KMS-11 (cell line): ENCODE measurements at regions not wholly inside any gene's neighbourhood (a gene's known extent, or its start where the extent isn't known, plus 50 kb on each side); places are given as distances from the start of the nearest gene placed in this dataset.

Source experiments
- H2AFZ ChIP-seq: fragments of 200-600 bp; sonication (generic); 2 replicates; pipeline ENCODE4 v1.6.1; 2016; ENCODE audit warnings: antibody characterized with exemption, mixed run types, low read depth
- H3K27ac ChIP-seq: fragments of 200-600 bp; sonication (generic); 2 replicates; pipeline ENCODE4 v1.6.1; 2016; ENCODE audit warnings: mild to moderate bottlenecking, mixed run types
- H3K27me3 ChIP-seq: fragments of 200-600 bp; sonication (generic); 2 replicates; pipeline ENCODE4 v1.6.1; 2017; ENCODE audit warnings: mild to moderate bottlenecking, low read depth, mixed run types, moderate library complexity; ENCODE audit not compliant: insufficient read depth
- H3K36me3 ChIP-seq: fragments of 200-600 bp; sonication (generic); 2 replicates; pipeline ENCODE4 v1.6.1; 2017; ENCODE audit warnings: mild to moderate bottlenecking, mixed run types; ENCODE audit not compliant: insufficient read depth
- H3K4me1 ChIP-seq: fragments of 200-600 bp; sonication (generic); 2 replicates; pipeline ENCODE4 v1.6.1; 2016; ENCODE audit warnings: mild to moderate bottlenecking, low read depth, mixed run types; ENCODE audit not compliant: poor library complexity, severe bottlenecking
- H3K4me2 ChIP-seq: fragments of 200-600 bp; sonication (generic); 2 replicates; pipeline ENCODE4 v1.7.0; 2016; ENCODE audit warnings: mild to moderate bottlenecking, mixed run types
- H3K4me3 ChIP-seq: fragments of 200-600 bp; sonication (generic); IDR thresholded peaks from 2 replicates; pipeline ENCODE4 v1.6.1; 2017; ENCODE audit warnings: low read depth, low read length, mixed read lengths; ENCODE audit not compliant: insufficient read depth
- H3K79me2 ChIP-seq: fragments of 200-600 bp; sonication (generic); 2 replicates; pipeline ENCODE4 v1.6.1; 2016; ENCODE audit warnings: low read depth, mixed run types; ENCODE audit not compliant: insufficient read depth
- H3K9ac ChIP-seq: fragments of 200-600 bp; sonication (generic); 2 replicates; pipeline ENCODE4 v1.6.1; 2016; ENCODE audit warnings: mild to moderate bottlenecking, mixed run types
- H4K20me1 ChIP-seq: fragments of 200-600 bp; sonication (generic); 2 replicates; pipeline ENCODE4 v1.6.1; 2016; ENCODE audit warnings: mild to moderate bottlenecking, mixed run types; ENCODE audit not compliant: insufficient read depth
- TF ChIP-seq, protein P1 (sequence below): fragments of 200-600 bp; sonication (generic); conservative IDR thresholded peaks from 2 replicates; pipeline ENCODE4 v1.6.1; 2017; ENCODE audit warnings: low read depth, mild to moderate bottlenecking, antibody characterized with exemption, low read length, moderate library complexity, mixed read lengths

- H3K79me2 ChIP-seq = no peaks in the 10 kb centered on the region
- H3K36me3 ChIP-seq = no peaks in the 10 kb centered on the region
- TF ChIP-seq, protein P1, sequence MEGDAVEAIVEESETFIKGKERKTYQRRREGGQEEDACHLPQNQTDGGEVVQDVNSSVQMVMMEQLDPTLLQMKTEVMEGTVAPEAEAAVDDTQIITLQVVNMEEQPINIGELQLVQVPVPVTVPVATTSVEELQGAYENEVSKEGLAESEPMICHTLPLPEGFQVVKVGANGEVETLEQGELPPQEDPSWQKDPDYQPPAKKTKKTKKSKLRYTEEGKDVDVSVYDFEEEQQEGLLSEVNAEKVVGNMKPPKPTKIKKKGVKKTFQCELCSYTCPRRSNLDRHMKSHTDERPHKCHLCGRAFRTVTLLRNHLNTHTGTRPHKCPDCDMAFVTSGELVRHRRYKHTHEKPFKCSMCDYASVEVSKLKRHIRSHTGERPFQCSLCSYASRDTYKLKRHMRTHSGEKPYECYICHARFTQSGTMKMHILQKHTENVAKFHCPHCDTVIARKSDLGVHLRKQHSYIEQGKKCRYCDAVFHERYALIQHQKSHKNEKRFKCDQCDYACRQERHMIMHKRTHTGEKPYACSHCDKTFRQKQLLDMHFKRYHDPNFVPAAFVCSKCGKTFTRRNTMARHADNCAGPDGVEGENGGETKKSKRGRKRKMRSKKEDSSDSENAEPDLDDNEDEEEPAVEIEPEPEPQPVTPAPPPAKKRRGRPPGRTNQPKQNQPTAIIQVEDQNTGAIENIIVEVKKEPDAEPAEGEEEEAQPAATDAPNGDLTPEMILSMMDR = no peak
- no peak overlapping the region for H2AFZ ChIP-seq
- no peaks in the 10 kb centered on the region for H4K20me1 ChIP-seq
- no peaks in the 10 kb centered on the region for H3K4me1 ChIP-seq
- no peak overlapping the region for H3K4me3 ChIP-seq
- no peaks in the 10 kb centered on the region for H3K27me3 ChIP-seq
- H3K27ac ChIP-seq = no peak overlapping the region
- H3K9ac ChIP-seq = no peak overlapping the region
- no peak overlapping the region for H3K4me2 ChIP-seq
Measured at GRCh38 chr7:19991936-19992335, 218.5 kb upstream of the TMEM196 start.

DNA sequence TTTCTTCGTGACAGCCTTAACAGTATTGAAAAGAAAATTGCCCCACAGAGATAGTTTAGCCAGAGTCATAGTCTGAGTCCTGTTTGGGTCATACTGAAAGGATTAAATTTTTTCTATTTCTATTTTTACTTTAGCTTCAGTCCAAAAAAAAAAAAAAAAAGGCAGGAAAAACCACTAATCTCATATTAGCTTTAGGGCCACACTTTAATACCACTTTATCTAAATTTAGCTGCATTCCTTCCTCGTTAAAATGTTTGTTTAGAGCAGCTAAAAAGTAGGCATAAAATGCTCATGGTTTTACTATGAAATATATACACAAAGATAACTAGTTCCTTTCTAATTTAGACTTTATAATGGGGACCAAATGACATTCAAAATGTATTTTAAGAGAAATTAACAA lies 216.5 kb upstream of the TMEM196 start:
- no peak overlapping the region for H3K4me3 ChIP-seq
- H3K9ac ChIP-seq = no peak overlapping the region
- no peak overlapping the region for H3K27ac ChIP-seq
- H3K27me3 ChIP-seq = no peaks in the 10 kb centered on the region
- H3K79me2 ChIP-seq = no peaks in the 10 kb centered on the region
- TF ChIP-seq, protein P1 = no peak
- no peaks in the 10 kb centered on the region for H4K20me1 ChIP-seq
- H3K36me3 ChIP-seq = no peaks in the 10 kb centered on the region
- H3K4me1 ChIP-seq = no peaks in the 10 kb centered on the region
- no peak overlapping the region for H2AFZ ChIP-seq
- H3K4me2 ChIP-seq = no peak overlapping the region

DNA sequence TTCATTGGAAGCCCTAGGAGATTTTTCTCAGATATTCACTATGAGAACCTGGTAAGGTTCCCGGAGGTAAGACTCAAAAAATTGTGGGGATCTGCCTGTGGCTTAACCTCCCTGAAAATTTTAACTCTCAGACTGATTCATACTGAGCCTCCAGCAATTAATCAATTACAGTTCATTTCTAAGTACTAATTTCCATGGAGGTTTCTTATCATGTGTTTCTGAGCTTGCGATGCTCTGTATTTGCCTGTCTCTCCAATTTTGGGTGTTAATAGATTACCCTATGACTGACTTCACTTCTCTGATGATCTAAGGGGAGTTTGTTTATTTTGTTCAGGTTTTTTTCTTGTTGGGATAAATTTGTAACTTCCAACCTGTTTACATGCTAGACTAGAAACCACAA lies 215.4 kb upstream of the TMEM196 start:
- no peaks in the 10 kb centered on the region for H4K20me1 ChIP-seq
- no peaks in the 10 kb centered on the region for H3K79me2 ChIP-seq
- no peak overlapping the region for H3K4me3 ChIP-seq
- TF ChIP-seq, protein P1 = no peak
- no peak overlapping the region for H3K9ac ChIP-seq
- no peaks in the 10 kb centered on the region for H3K36me3 ChIP-seq
- no peak overlapping the region for H3K27ac ChIP-seq
- no peak overlapping the region for H3K4me2 ChIP-seq
- no peak overlapping the region for H2AFZ ChIP-seq
- H3K4me1 ChIP-seq = peaks cover 2% of the 10 kb centered on the region
- no peaks in the 10 kb centered on the region for H3K27me3 ChIP-seq

GRCh38 chr7:19984231-19984632 lies 210.8 kb upstream of the TMEM196 start:
- Histone ChIP-seq H3K4me2 (no peak overlapping the region), H3K79me2 (no peaks in the 10 kb centered on the region), H3K27me3 (no peaks in the 10 kb centered on the region), H4K20me1 (no peaks in the 10 kb centered on the region), H3K27ac (no peak overlapping the region), H3K4me1 (peaks cover 12% of the 10 kb centered on the region), H2AFZ (no peak overlapping the region), H3K9ac (no peak overlapping the region), H3K4me3 (no peak overlapping the region), H3K36me3 (no peaks in the 10 kb centered on the region)
- TF ChIP-seq, protein P1 = no peak
